Femur (tissue), 1 donor: ENCODE measurements at regions not wholly inside any gene's neighbourhood (a gene's known extent, or its start where the extent isn't known, plus 50 kb on each side); places are given as distances from the start of the nearest gene placed in this dataset.
"Not testable (repeated sequence)": the region's sequence is repeated elsewhere in the genome, so short reads cannot be mapped to it uniquely, and the experiment has no call there.

Experiments used
- DNase-seq: peaks from one replicate; pipeline ENCODE4 v3.0.0-alpha.2; 2017

GRCh38 chr2:111546578-111546977, 337.4 kb downstream of the ANAPC1 start:
- DNase-seq = not testable (repeated sequence)

- DNase-seq = not testable (repeated sequence)
Measured at GRCh38 chr2:111549174-111549573, 334.8 kb downstream of the ANAPC1 start.

GRCh38 chr2:111551428-111551827, 332.6 kb downstream of the ANAPC1 start:
- DNase-seq = not testable (repeated sequence)

DNA sequence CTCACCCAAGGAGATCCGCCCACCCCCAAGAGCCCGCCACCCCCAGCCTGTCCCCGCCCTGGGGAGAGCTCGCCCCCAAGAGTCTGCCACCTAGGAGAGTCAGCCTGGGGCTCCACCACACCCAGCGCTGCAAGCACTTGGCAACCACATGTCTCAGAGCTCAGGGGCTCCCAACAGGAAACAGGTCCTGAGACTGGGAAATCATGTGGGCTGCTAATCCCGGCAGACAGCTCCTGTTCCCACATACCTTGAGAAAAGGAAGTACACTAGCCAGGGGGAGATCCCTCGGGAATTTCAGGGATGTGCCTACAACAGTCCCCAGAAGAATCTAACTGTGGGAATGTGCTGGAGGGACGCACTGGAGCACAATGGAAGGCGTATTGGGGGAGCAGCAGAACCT, 331.4 kb downstream of the ANAPC1 start:
- not testable (repeated sequence) for DNase-seq

DNA sequence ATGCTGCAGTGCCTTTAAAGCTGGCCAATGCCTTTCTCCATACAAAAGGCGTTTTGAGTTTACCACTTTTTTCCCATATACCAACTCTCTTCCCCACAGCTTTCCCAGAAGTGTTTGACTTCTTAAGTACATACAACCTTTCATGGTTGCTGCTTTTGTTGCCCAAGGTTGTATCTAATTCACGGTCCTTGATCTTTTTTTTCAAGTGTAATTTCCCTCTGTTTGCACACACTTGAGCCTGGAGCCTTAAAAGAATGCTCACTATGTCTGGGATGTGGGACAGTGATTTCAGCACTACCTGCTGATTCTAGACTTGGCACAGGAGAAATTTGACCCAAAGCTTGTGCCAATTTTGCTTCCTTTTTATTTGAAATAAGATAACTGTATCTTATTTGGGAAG, 324.7 kb downstream of the ANAPC1 start:
- DNase-seq = not testable (repeated sequence)

- DNase-seq = not testable (repeated sequence)
Measured at GRCh38 chr2:111559814-111560213, 324.2 kb downstream of the ANAPC1 start.

GRCh38 chr2:111566068-111566467, 317.9 kb downstream of the ANAPC1 start:
- DNase-seq = peak; percentile 23

DNA sequence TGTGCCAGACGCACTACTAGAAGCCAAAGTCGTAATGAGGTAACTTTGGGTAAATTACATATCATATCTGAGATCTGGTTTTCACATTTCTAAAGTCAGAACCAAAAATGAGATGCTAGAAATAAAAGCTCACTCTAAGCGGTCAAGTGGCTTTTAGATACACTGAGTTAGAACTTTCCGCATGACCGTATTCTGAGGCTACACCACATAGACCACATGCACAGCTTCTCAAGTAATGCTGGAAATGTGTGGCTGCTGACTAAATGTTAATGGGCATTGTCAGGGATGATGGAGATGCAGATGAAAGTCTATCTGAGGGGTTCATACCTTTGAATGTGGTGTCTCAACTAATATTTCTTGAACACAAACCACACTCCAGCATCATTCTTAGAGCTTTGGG, 316.8 kb downstream of the ANAPC1 start:
- DNase-seq = not testable (repeated sequence)

DNA sequence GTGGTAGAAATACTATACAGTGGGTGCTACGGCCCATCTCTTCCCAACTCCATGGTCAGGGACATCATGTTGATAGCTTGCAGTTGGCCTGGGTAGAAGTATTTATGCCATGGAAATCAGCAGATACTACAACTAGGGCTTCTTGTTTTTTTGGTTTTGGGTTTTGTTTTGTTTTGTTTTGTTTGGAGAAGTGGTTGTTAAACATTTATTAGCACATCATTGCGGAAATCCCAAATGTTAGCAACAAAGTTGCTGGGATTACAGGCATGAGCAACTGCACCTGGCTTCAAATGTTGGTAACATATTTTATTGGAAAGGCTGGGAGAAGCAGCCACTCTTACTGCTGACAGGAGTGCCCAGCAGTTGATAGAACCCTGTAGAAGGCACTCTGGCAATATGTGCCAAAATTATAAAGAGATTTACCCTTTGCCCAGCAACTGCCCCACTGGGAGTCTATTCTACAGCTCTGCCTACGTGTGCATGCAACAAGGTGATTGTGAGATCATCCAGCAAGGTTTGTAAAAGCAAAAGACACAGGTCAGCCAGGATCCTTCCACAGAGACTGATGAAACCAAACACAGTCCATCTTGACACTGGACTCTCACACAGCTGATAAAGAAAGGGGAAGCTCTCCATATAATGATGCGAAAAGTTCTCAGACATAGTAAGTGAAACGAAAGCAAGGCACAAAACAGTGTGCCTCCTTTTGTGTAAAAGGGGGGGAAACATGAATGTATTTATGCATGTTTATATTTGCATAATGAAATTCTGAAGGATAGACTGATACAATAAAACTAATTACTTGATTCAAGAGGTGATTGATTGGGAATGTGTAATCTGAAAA, 314.4 kb downstream of the ANAPC1 start:
- DNase-seq = not testable (repeated sequence)

DNA sequence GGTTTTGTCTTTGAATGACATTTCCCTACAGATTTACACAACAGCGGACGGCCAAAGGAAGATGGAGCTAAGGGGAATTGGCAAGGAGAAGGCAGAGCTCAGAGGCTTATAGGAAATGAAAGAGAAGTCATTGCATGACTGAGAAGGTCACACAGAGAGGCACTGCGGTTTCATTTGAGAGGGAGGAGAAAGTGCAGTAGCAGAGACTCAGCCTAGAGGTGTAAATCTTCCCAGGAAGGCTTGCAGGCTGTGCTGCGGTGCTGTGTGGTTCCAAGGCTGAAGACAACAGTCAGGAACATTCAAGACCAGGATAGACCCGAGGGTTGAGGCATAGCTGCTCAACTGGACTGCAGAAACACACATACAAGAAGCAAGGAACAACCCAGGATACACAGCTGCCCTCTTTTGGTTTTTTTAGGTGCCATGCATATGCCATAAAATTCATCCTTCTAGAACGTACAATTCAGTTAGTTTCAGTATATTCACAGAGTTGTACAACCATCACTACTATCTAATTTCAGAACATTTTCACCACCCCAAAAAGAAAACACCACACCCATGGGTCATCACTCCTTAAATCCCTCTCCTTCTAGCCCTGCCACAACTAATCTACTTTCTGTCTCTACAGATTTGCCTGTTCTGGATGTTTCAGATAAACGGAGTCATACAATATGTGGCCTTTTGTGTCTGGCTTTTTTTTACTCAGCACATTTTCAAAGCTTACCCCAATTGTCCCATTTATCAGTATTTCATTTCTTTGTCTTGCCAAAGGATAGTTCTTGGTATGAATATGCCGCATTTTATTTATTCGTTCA, 313.5 kb downstream of the ANAPC1 start:
- DNase-seq = not testable (repeated sequence)

- not testable (repeated sequence) for DNase-seq
Measured at GRCh38 chr2:111574803-111575202, 309.2 kb downstream of the ANAPC1 start.

DNA sequence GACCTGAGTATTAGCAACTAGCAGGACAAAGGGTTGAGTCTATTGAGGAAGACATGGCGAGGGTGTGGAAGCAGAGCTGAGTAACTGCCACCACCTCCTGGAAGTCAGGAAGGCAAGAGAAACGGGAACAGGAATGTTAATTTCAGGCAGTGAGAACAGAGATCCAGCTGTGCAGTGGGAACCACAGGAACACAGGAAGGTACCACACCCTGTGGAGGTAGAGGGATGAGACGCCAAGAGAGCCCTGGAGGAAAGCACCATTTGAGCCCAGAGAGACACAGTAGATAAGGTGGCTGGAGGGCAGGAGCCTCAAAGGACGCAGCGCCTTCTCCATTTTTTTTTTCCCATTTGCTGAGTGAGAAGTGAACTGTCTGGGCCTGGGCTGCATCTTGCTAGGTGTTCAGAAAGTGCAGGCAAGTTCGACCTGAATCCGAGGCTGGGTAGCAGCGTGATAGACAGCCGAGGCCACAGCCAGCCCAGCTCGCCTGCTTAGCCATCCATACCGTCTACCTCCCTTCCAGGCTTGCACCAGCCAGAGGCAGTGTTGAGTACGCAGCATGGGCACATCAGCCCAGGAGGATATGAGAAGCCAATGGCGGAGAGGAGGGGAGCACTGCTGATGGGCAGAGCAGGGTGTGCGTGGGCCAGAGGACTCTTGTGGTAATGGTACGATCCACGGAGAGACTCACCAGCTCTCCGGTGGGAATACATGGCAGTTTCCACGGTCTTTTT, 306.7 kb downstream of the ANAPC1 start:
- DNase-seq = not testable (repeated sequence)

DNA sequence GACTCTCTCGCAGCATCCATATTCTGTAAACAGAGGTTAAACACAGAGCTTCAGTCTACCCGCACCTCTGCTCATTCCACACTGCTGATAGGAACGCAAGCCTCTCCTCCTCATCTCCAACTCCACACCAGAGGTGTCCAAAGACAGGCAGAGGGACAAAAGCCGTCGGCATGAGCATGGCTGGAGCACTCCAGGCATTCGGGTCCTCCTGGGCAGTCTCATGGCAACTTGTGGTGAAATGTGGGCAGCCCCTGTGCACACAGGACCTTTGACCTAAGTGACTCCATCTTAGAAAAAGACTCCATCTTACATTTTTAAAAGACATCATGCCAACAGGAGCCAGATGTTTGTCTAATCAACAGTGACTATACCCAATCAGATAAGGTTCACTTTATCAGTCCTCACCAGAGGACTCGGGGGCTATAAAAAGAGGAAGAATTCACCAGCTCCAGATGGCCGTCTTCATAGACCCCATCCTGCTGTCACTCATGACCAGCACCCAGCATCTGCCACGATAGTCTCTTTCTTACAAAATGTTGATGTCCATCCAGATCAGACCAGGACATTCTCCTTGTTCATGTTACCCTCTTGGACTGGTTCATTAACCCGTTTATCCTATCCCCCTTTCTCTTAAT, 304.4 kb downstream of the ANAPC1 start:
- DNase-seq = not testable (repeated sequence)

- not testable (repeated sequence) for DNase-seq
Measured at GRCh38 chr2:111580616-111581015, 303.4 kb downstream of the ANAPC1 start.

- not testable (repeated sequence) for DNase-seq
Measured at GRCh38 chr2:111582090-111582489, 301.9 kb downstream of the ANAPC1 start.

GRCh38 chr2:111583480-111583879, 300.5 kb downstream of the ANAPC1 start:
- not testable (repeated sequence) for DNase-seq

DNA sequence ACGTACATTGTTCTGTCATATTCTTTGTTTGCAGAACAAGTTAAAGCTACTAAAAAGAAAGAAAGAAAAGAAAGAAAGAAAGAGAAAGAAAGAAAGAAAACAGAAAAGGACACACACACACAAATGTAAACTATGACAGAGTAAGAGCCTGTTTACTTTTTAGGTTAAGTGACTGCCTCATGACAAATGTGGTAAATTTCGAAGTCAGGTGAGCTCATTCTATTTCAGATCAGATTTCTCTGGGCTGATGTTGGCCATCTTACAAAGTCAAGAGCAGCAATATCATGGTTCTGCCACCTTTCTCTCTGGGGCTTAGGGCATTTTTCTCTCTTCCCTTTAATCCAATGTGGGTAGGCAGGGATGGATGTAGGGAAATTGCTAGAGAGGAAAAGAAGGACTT, 299.5 kb downstream of the ANAPC1 start:
- not testable (repeated sequence) for DNase-seq

DNA sequence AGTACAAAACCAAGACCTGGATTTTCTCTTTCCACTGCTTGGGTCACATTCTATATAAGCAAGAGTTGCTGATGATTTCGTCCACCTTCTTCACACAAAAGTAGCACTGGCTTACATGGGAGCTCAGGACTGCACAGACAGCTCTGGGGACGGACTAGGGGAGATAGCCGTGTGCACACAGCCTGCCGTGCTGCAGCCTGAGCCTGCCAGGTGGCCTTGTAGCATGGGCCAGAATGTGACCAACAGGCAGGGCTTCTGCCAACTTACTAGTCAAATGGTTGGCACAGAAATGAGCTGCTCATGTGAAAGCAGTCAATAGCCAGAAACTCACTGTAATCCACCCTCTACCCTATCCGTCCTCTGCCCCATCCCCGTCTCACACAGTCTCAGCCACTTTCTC, 299.0 kb downstream of the ANAPC1 start:
- not testable (repeated sequence) for DNase-seq

DNA sequence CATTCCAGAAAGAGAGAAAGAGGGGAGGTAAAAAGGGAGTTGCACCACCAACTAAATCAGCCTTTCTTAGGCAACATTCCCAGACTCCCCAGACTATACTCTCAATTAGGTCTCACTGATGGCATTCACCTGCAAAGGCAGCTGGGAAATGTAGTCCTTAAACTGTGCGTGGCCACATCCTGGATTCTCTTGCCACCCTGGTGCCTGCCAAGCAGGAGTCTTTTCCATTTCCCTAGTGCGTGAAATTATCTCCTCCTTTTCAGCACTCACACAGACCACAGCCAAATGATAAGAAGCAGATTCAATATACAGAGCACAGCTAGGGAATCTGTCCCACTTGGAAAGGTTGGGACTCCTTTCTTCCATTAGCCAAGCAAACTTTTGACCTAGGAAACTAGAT, 298.0 kb downstream of the ANAPC1 start:
- not testable (repeated sequence) for DNase-seq

DNA sequence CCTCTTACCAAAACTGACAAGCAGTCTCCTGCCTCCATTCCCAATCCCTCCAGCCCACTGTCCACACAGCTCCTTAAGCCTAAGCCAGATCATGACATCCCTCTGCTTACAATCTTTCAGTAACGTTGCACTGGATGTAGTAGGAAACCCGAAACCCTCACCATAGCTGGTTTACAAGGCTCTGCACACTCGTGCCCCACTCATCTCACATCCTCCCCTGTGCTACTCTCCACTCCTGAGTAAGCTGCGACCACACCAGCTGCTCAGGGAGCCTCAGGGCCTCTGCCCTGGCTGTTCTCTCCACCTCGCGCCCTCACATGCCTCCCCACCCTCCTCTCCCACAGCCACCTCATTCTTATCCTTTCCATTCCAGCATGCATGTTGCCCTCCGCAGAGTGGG, 288.9 kb downstream of the ANAPC1 start:
- DNase-seq = not testable (repeated sequence)

GRCh38 chr2:111596808-111597705, 286.9 kb downstream of the ANAPC1 start:
- not testable (repeated sequence) for DNase-seq
